Hematopoietic multipotent progenitor cell (in vitro differentiated cells): ENCODE measurements at regions not wholly inside any gene's neighbourhood (a gene's known extent, or its start where the extent isn't known, plus 50 kb on each side); places are given as distances from the start of the nearest gene placed in this dataset.

Source experiments
- DNase-seq, 3 donors: peaks; one replicate each; pipeline ENCODE4 v3.0.0-alpha.2; 2011 to 2015; ENCODE audit warnings: low read depth in 2 of 3, low spot score in 2 of 3

DNA sequence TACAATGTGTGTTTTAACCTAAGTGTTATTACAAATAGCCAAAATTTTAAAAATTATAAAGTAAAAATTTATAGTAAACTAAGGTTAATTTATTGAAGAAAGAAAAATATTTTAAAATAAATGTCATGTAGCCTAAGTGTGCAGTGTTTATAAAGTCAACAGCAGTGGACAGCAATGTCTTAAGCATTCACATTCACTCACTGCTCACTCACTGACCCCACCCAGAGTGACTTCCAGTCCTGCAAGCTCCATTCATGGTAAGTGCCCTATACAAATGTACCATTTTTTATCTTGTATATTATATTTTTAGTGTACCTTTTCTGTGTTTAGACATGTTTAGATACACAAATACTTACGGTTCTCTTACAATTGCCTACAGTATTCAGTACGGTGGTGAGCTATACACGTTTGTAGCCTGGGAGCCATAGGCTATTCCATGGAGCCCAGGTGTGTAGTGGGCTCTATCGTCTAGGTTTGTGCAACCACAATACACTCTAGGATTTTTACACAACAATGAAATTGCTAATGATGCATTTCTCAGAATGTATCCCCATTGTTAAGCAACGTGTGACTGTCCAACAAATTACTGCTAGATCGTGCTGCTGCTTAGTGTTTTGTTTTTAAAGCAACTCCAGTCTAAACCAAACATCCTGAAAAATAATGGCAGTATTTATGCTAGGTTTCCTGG, 108.9 kb upstream of the NAMPT start:
- no peak for DNase-seq

DNA sequence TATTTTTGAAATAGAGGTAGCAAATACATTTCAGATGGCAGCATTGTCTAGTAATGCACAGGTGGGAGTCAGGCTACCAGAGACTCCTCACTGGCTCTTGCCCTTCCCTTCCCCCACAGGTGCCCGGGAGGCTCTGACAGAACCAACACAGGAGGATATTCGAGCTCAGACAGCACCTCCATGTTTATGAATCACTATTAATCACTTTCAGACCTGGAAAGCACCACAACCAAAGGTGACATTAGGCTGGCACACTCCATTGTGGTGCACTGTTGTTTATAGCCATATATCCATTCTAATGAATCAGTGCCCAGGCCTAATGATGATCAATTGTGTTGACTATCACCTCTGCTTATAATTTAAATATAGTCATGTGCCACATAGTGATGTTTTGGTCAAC, 107.8 kb upstream of the NAMPT start:
- DNase-seq, result no peak

DNA sequence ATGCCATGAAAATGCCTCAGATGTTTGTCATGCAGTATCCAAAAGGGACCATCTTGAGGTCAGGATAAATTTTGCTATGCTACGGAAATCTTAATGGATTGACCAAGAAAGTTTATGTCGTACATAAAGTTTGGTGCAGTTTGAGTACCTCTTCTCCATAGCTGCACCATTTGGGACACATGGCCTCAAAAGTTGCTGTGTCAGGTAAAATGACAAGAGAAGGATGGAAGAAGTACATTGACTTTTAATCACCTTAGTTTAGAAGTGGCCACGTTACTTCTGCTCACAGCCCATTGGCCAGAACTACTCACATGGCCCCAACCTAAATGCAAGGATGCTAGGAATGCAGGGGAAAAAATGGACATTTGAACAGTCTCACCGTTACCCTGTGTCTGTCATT, 107.4 kb upstream of the NAMPT start:
- DNase-seq, result no peak

DNA sequence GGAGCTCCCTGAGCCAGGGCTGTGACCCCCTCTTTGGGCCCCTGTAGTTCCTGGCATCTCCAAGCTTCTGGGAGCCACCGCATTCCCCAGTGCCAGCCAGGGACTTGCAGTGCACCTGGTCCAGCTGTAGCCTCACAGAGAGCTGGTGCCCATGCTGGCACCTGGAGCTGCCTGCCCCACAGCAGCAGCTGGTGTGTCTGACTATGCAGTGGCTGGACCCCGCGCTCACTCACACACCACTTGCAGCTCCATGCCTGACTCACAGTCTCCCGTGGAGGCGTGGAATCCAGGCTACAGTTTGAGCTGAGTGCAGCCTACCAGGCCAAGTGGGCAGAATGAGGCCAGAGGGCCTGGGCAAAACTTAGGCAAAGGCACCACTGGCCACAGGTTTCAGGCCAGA, 102.2 kb upstream of the NAMPT start:
- DNase-seq, result no peak

DNA sequence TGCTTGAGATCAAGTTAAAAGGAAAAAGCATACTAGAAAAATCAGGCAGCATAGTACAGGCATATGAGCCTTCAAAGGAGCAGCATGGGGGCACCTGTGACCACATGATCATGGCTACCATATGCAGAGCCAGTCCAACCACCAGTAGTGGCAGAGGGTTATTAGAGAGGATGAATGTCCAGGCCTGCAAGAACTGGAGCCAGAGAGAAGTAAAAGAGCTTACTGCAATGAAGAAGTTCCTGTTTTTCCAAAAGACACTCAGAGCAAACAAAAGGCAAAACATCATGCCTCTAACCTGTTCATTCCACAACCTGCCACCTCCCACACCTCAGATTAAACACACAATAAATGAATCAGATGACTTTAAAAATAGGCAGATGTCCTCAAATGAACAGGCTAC, 99.6 kb upstream of the NAMPT start:
- no peak for DNase-seq

DNA sequence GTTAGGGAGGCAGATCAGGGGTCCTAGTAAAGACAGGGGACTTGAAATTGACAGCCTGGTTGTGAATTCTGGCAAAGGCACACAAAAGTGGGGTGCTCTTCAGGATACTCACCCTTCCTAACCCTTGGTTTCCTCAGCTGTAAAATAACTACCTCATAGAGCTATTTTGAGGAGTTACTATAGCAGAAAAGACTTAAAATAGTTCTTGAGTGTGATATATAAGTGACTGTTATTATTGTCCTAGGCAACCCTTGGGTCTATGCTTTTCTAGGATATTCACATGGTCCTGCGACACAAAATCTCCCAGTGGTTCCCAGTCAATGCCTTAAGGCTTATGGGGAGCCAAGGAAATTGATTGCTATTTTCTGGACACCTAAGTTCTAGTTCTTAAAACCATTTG, 98.1 kb upstream of the NAMPT start:
- no peak for DNase-seq

DNA sequence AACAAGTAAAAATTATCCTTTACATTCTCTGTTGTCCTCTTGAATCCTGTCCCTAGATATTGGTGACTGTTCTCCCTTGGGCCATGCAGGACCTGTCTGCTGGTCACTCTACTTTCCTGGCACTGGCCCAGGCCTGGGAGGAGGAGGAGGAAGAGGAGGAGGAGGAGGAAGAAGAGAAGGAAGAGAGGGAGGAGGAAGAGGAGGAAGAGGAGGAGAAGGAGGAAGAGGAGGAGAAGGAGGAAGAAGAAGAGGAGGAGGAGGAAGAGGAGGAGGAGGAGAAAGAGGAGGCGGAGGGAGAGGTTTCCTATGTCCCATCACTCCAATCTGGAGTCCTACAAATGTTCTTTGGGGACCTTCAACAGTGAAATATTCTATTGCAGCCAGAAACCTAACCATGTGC, 97.3 kb upstream of the NAMPT start:
- no peak for DNase-seq

DNA sequence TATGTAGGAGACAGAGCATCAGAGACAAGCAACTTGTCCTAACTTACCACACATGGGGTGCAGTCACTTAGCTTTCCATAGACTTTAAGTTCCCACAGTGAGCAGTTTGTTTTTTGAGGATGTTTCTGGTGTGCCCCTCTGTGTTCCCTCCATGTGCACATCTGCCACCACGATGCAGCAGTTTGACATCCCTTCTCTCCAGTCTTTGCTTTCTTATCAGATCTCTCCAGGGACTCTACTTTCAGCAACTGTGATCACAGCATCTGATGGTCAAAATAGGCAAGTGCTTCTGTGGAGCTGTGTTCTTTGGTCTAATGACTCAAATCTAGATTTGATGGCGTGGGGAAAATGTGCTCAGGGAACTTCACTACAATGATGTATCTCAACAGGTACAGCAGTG, 96.5 kb upstream of the NAMPT start:
- DNase-seq, result no peak

DNA sequence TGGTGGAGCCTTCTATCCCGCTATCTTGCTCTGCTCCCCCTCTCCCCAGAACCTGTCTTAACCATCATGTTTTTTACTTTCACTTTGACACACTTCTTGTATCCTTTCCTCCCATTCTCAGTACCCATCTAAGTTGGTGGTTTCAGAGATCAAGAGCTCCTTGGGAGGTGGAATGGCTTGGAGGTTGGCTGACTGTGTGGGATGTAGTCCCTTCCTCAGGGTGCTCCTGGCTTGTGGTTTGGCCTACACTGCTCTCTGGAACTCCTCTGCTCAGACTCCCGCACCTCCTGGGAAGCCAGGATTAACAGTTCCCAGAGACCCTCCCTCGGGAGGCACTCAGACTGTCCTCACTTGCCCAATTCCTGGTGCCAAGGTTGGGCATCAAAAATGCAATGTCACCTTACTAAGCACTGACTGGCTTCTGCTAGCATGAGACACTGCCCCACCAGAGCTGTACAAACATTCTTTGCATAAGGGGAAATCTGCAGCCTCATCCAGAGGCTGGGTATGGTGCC, 93.1 kb upstream of the NAMPT start:
- no peak for DNase-seq

DNA sequence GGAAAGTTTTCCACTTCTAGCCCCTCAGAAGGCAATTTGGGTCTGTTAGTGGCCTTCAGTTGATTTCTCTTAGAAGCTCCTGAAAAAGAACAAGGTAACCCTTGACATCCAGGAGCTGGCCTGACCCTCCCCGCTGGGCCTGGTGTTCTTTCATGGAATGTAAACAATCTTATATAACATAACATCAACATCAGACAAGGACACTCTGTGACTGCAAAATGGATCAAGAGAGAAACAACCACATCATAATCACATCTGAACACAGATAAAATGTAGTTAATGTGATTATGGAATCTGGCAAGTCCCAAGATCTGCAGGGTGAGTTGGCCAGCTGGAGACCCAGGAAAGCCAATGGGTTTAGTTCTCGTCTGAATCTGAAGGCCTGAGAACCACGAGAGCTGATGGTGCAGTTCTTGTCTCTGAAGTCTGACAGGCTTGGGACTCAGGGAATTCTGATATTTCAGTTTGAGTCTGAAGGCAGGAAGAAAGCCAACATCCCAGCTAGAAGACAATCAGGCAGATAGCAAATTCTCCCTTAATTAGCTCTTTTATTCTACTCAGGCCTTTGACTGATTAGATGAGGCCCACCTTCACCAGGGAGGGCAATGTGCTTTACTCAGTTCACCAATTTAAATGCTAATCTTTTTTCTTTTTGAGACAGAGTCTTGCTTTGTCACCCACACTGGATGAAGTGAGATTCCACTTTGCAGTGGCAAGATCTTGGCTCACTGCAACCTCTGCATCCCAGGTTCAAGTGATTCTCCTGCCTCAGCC, 91.4 kb upstream of the NAMPT start:
- no peak for DNase-seq

DNA sequence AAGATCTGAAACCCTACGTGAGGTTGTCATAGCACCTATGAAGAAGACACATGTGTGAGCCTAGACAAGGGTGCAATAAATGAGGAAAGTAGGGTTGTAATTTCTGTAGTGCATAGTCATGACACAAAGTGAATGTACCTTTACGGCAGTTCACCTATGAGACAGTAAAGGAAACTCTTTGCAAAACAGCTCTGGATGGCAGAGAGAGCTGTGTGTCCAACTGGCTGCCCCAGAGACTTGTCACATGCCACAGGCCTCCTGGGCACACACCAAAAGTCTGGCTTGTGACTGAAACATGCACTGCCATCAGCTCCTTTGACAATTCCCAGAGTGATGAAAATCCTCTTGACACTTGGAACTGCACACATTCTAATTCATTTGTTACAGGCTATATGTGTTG, 90.7 kb upstream of the NAMPT start:
- DNase-seq, result no peak

DNA sequence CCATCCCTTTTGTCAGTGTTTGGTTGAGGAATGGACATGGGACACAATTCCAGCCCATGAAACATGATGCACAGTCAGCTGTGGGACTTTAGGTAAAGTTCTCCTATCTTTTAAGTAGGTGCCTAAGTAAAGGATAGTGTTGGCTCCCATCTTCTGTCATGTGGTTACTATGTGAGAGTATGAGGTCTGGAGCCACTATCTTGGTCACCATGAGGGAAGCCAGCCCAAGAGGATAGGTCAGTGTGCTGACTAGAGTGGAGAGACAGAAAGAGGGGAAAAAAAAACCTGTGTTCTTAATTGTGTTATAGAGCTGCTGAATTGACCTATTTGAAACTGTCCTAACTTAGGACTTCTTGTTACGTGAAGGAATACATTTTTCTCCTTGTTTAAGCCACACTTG, 89.7 kb upstream of the NAMPT start:
- DNase-seq, result no peak

DNA sequence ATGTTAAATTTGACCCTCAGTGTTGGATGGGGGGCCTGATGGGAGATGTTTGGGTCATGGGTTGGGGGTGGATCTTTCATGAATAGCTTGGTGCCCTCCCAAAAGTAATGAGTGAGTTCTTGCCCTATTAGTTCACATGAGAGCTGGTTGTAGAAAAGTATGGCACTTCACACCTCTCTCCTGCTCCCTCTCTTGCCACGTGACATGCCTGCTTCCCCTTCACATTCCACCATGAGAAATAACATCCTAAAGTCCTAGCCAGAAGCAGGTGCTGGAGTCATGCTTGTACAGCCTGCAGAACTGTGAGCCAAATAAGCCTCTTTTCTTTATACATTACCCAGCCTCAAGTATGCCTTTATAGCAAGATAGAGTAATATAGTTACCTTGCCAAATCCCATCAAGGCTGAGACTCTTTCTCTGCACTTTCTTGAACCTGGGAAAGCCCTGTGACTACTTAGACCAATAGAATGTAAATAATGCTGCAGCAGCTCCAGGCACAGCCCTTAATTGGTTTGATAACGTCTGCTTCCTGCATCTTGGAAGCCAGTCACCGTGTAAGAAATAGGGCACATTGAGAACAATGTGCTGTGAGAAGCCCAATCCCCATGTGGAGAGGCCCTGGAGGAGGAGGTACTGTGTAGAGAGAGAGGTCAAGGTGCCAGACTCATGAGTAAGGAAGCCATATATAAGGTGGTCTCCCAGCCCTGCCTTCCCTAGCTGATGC, 88.0 kb upstream of the NAMPT start:
- no peak for DNase-seq

DNA sequence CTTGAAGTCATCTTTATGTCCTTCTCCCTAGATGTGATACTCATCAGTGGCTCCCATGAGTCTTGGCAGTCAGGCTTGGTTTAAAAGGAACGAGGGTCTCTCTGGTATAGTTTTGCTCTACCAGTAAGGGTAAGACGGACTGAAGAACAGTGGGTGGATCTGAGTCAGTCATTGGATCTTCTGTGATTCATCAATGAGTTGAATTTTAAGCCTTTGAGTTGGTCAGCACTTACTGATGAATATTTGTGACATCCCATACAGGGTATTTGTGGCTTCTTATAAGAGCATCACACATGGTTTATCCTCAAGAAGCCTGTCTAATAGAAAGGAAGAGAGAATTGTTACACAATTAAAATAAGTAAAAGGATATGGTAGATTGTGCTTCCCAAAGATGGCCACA, 87.3 kb upstream of the NAMPT start:
- DNase-seq, result no peak

DNA sequence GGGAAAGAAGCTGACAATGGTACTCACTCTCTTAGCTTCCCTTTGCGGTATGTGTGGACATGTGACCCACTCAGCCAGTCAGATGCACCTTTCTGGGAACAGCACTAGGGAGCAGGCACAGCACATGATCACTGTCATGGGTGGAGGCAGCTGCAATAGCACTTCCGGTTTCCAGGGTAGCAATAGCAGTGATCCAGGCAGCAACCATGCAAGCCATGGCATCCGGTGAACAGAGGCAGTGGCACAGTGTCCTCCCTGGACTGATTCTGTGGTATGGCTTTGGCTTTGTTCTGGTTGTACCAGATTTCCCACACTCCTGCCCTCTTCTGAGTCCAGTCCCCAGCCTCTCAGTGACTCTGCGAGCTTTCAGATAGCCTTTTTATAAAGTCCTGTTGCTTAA, 86.8 kb upstream of the NAMPT start:
- DNase-seq, result no peak

DNA sequence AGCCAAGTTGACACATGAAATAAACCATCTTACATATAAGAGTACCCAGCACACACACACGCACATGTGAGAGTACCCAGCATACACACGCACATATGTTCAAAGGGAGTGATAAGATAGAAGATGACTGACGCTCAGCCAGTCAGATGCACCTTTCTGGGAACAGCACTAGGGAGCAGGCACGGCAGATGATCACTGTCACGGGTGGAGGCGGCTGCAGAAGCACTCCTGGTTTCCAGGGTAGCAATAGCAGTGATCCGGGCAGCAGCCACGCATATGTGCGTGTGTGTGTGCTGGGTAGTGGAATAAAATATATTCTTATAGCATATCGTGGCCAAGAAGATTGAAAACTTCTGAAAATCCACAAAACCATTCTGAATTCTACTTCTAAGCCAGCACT, 85.8 kb upstream of the NAMPT start:
- DNase-seq, result no peak

DNA sequence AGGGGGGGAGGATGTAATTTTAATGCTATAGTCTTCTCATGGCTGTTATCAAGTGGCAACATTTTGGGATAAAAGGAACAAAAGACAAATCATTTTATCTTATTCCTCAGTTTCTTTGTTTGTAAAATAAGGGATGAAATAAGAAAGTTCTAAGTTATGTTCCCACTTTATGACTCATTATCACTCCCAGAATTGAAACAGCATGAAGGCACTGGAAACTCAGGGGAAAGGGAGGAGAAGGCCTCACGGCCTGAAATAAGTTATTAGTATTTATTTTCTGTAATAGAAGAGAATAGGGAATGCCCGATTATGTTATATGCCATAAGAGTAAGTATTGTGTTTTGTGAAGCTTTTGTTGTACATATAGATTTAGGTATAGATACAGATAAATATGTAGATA, 85.0 kb upstream of the NAMPT start:
- DNase-seq, result no peak

DNA sequence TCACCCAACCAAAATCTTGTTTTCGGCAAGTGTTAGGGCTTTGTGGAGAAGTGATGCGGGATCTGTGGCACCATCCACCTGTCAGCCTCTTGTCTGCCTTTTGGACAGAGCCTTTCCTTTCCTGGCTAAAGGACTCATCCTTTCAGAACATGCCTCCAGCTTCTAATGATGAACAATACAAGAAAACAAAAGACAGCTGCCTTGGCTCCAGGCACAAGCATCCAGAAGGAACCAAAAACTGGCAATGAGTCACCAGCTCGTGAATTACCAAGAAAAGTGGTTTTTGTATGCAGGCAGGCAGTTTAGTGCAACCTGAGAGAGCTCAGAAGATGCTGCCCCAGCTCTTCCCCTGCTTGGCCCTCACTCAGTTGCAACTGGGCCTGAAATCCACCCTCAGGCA, 84.6 kb upstream of the NAMPT start:
- DNase-seq, result no peak

DNA sequence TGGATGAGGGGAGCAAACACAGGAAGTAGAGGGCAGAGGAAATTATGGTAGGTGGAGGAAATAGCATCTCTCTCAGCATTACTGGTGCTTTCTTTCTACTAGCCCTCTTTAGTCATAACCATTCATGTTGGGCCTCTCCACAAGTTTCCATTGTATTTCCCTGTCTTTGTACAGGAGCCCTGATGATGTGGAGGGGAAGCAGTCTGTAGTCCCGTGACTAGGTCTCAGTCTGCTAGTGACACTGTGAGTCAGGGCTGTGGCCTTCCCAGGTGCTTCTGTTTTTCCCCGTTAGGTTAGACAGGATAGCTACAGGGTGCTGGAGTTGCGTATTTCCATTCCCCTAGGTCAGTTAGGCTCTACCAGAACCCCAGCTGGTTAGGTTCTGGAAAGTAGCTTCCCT, 82.9 kb upstream of the NAMPT start:
- DNase-seq, result no peak

DNA sequence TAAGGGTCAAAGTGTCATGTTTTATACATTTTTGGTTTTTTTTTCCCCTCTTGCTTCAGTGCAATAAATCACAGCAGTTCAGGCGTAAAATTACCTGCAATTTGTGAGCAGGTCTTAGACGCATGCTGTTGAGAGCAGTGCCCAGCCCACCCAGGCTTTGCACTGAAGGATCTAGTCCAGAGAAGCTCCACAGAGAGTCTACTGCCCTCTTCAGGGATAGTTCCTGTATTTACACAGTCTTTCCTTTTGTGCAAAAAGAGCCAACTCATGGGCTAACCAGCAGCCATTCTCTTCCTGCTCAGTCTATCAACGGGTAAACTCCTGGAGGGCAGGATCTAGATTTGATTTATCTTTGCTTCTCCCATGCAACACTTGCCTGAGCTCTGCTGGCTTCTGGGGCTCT, 82.2 kb upstream of the NAMPT start:
- peak in 2 of 3 donors; percentile 32 to 61 for DNase-seq

DNA sequence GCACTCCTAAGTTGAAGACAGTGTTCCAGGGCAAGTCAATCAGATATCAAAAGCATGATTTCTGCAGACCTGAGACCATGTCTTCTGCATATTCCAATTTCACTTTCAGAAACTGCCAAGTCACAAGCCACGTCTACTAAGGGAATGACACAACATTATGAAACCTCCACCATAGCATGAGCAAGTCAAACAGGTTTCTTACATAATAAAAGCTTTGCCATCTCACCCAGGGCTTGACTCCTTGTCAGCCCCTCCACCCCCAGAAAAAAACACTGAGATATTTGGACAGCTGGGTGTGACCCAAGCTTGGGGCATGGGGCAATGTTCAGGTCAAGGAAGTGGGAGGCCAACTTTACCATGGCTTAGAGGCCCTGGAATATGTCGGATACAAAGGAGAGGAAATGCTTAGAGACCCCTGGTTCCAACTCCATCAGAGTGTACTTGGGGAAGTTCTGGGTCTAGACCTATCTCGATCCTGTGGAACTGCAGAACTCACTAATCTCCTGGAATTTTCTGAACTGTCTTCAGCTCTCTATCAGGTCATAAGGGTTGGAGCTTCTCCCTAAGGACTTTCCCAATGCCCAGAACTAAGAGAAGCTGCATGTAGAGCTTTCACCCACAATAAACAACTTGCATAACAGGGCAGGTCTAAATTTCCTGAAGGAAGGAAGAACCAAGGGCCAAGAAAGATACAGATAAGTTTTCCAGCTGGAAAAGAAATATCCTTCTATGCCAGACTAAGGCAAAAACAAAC, 80.6 kb upstream of the NAMPT start:
- peak in 1 of 3 donors; percentile 48 for DNase-seq
